NB4 (cell line): ENCODE measurements at regions not wholly inside any gene's neighbourhood (a gene's known extent, or its start where the extent isn't known, plus 50 kb on each side); places are given as distances from the start of the nearest gene placed in this dataset.

Source experiments
- CTCF ChIP-seq: IDR thresholded peaks from one replicate; pipeline ENCODE4 v1.5.1; 2012; ENCODE audit warnings: low read depth, low read length
- MAX ChIP-seq: IDR thresholded peaks from 2 replicates; pipeline ENCODE4 v1.6.1; 2011; ENCODE audit warnings: low read depth, low read length
- POLR2A ChIP-seq: IDR thresholded peaks from 2 replicates; pipeline ENCODE4 v1.6.1; 2011; ENCODE audit warnings: mild to moderate bottlenecking; ENCODE audit not compliant: insufficient read length; ENCODE audit errors: extremely low read depth

GRCh38 chr12:84075991-84076390, 836.6 kb downstream of the SLC6A15 start:
- TF ChIP-seq CTCF, result no peak
- no peak for TF ChIP-seq POLR2A
- no peak for TF ChIP-seq MAX
